GM12872 (cell line): ENCODE measurements at regions not wholly inside any gene's neighbourhood (a gene's known extent, or its start where the extent isn't known, plus 50 kb on each side); places are given as distances from the start of the nearest gene placed in this dataset.

ENCODE experiments used
- TF ChIP-seq, protein P1 (sequence below): IDR thresholded peaks from 3 replicates; pipeline ENCODE4 v1.5.1; 2011; ENCODE audit warnings: low read depth, mild to moderate bottlenecking, low read length, moderate library complexity; ENCODE audit not compliant: insufficient read depth

DNA sequence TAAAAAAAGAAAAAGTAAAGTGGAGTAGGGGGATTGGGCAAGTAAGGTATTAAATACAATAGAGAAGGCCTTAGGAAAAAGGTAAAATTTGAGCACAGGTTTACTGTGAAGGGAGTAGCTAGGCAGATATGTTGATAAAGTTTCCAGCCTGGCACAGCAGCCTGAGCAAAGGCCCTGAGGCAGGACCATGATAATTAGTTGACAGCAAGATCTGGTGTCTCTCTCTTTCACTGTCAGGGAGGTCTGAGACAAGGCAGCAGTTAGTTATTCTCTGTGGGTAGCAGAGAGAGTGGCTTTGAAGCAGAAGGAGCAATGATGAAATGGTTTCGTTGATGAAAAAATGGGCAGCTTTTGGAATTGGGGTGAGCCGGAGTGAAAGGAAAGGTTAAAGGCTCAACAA lies 119.5 kb downstream of the KDR start:
- TF ChIP-seq, protein P1, sequence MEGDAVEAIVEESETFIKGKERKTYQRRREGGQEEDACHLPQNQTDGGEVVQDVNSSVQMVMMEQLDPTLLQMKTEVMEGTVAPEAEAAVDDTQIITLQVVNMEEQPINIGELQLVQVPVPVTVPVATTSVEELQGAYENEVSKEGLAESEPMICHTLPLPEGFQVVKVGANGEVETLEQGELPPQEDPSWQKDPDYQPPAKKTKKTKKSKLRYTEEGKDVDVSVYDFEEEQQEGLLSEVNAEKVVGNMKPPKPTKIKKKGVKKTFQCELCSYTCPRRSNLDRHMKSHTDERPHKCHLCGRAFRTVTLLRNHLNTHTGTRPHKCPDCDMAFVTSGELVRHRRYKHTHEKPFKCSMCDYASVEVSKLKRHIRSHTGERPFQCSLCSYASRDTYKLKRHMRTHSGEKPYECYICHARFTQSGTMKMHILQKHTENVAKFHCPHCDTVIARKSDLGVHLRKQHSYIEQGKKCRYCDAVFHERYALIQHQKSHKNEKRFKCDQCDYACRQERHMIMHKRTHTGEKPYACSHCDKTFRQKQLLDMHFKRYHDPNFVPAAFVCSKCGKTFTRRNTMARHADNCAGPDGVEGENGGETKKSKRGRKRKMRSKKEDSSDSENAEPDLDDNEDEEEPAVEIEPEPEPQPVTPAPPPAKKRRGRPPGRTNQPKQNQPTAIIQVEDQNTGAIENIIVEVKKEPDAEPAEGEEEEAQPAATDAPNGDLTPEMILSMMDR = no peak

DNA sequence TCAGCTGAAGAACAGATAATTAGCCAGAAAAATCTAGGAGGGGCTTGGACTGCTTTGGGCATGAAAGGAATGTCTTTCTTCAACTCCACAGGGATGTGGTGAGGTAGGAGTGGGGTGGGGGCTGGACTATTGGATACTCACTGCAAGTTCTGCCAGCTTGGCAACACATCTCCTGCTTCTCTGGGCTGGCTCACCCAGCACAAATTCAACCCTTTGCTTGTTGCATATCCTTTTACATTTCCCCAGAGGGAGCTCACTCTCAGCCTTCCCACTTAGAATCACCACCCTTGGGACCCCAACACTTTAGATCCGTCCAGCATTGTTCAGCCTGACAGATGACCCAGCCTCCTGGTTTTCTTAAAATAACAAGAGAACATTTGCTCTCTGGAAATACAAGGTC lies 120.6 kb downstream of the KDR start:
- TF ChIP-seq, protein P1 = no peak

DNA sequence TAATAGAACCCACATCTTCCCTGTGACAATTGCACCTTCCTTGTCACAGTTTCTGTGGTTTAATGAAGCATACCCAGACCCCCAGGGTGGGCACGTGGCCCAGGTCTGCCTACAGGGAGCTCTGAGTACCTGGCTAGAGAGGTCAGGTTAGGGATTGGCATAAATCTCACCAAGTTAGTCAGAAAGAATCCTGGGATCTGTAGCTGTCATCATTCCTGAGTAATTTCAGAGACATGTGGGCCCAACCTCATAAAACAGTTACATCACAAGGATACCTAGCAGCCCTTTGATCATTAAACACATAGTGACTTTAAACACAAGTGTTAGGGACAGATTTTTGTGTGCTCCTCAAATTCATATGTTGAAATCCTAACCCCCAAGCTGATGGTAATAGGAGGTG lies 123.0 kb downstream of the KDR start:
- TF ChIP-seq, protein P1 = no peak

DNA sequence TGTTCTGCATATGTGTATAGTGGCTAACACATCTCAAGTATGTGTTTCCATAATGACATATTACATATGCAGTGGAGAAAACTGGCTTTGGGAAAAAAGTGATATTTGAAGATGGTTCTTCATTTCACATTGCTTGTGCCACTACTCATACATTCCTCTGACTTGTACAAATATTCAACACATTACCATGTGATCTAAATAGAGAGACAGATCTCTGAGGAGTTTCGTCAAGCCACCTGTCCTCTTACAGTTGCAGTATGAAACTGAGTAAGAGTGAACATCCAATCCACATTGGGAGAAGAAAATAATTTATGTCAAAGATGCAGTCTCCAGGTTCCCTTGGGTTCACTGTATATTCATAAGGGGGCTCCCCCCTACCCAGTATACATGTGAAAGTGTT lies 123.9 kb downstream of the KDR start:
- TF ChIP-seq, protein P1 = no peak

DNA sequence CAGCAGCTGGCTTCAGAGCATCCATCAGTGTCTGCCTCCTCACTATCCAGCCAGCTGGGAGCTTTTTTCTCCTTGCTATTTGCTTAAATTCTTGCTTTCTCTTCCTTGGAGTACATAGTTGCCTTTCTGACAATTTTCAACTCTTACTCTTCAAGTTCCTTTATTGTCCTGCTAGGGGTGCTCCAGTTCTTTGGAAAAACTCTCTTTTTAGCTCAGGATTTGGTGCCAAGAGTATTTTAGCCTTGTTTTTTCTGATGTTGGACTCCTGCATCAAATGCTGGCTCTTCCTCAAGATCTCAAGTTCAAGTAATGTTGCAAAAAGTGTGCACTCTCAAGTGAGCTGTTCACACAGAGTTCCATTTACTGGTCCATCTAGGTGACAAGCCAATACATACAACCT lies 126.4 kb downstream of the KDR start:
- TF ChIP-seq, protein P1 = no peak

DNA sequence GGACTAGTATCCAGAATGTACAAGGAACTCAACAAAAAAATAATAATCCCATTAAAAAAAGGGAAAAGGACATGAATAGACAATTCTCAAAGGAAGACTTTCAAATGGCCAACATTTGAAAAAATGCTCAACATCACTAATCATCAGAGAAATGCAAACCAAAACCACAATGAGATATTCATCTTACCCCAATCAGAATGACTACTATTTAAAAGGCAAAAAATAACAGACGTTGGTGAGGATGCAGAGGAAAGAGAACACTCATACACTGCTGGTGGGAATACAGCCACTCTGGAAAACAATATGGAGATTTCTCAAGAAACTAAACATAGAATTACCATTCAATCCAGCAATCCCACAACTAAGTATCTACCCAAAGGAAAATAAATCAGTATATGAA lies 133.1 kb downstream of the KDR start:
- TF ChIP-seq, protein P1 = no peak

DNA sequence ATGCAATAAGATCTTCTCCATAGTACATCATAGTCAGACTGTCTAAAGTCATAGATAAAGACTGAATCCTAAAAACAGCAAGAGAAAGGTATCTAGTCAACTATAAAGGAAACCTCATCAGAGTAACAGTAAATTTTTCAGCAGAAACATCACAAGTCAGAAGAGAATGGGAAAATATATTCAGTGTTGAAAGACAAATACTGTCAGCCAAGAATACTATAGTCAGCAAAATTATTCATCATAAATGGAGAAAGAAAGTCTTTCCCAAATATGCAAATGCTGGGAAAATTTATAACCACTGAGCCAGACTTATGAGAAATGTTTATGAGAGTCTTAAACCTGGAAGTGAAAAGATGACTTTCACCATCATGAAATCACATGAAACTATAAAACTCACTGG lies 136.7 kb downstream of the KDR start:
- TF ChIP-seq, protein P1 = no peak

DNA sequence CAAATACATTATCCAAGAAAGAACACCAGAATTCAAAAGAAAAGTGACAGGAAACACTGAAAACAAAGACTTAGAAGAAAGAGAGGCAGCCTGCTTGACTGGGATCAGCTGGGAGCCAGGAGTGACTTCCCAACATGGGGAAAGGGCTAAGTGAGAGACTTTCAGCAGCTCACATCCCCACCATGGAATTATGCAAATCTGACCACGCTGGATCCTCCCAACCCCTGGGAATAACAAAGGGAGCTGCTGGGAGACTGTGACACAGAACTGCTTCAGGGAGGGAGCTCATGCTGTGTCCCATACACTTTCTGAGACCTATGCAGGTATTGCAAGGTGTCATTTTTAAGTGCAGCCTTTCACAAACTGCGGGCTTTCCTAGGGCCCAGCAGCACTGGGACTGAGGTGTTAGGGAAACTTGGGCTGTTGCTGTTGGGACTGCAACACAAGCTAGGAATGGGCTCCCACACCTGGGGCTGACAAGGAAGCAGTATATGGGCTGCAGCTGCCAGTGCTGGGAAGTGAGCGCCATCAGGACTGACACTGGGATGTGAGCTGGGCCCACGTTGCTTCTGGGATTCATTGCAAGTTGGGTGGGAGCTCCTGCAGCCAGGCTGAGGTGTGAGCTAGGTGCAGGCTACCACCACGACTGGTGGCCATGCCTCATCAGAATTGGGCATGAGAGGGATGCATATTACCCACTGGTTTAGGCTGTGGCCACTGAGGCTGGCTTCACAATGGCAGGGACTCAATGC lies 139.1 kb downstream of the KDR start:
- TF ChIP-seq, protein P1 = no peak
